Neuronal stem cell (in vitro differentiated cells): ENCODE measurements at regions not wholly inside any gene's neighbourhood (a gene's known extent, or its start where the extent isn't known, plus 50 kb on each side); places are given as distances from the start of the nearest gene placed in this dataset.

Source experiments
- DNase-seq: peaks from one replicate; pipeline ENCODE4 v3.0.0-alpha.2; 2013; ENCODE audit warnings: low spot score
- H2AFZ ChIP-seq: one replicate; pipeline ENCODE4 v1.6.1; 2013; ENCODE audit warnings: mild to moderate bottlenecking, low read length, inconsistent platforms
- H2AK5ac ChIP-seq: 2 replicates; pipeline ENCODE4 v1.6.1; 2013; ENCODE audit warnings: low read depth, mild to moderate bottlenecking, inconsistent platforms, low read length, moderate library complexity, mixed read lengths
- H2BK120ac ChIP-seq: 2 replicates; pipeline ENCODE4 v1.6.1; 2013; ENCODE audit warnings: low read depth, mild to moderate bottlenecking, inconsistent platforms, low read length, moderate library complexity, mixed read lengths
- H2BK12ac ChIP-seq: one replicate; pipeline ENCODE4 v1.6.1; 2013; ENCODE audit warnings: low read length, inconsistent platforms
- H2BK15ac ChIP-seq: 2 replicates; pipeline ENCODE4 v1.6.1; 2013; ENCODE audit warnings: mild to moderate bottlenecking, low read length, inconsistent platforms, mixed read lengths
- H2BK5ac ChIP-seq: one replicate; pipeline ENCODE4 v1.6.1; 2013; ENCODE audit warnings: inconsistent platforms, mild to moderate bottlenecking, low read length, moderate library complexity
- H3K14ac ChIP-seq: one replicate; pipeline ENCODE4 v1.6.1; 2013; ENCODE audit warnings: low read length, inconsistent platforms
- H3K18ac ChIP-seq: 2 replicates; pipeline ENCODE4 v1.6.1; 2013; ENCODE audit warnings: low read length, inconsistent platforms
- H3K23ac ChIP-seq: 2 replicates; pipeline ENCODE4 v1.6.1; 2013; ENCODE audit warnings: low read depth, mild to moderate bottlenecking, mixed read lengths, low read length, inconsistent platforms; ENCODE audit not compliant: poor library complexity
- H3K27ac ChIP-seq: replicated peaks from 3 replicates; pipeline ENCODE4 v1.5.1; 2013; ENCODE audit warnings: low read length, inconsistent platforms
- H3K27me3 ChIP-seq, 3 experiments: 2 replicates each; pipeline ENCODE4 v1.6.1; 2013; ENCODE audit warnings: low read length in 3 of 3, mild to moderate bottlenecking in 2 of 3, inconsistent platforms in 1 of 3, low read depth in 1 of 3, mixed read lengths in 1 of 3, moderate library complexity in 1 of 3; ENCODE audit not compliant: control insufficient read depth in 3 of 3, insufficient read depth in 3 of 3
- H3K36me3 ChIP-seq, 2 donors: replicated peaks in 1 of 2; 2 replicates each; pipeline ENCODE4 v1.6.1; 2013; ENCODE audit warnings: low read length in 2 of 2; ENCODE audit not compliant: control insufficient read depth in 2 of 2, insufficient read depth in 2 of 2
- H3K4ac ChIP-seq: 2 replicates; pipeline ENCODE4 v1.6.1; 2013; ENCODE audit warnings: inconsistent platforms, mild to moderate bottlenecking, low read length, moderate library complexity
- H3K4me1 ChIP-seq, 2 donors: 1 replicate in 1 of 2; 2 replicates in 1 of 2; pipeline ENCODE4 v1.6.1; 2013; ENCODE audit warnings: low read length in 2 of 2, low read depth in 1 of 2; ENCODE audit not compliant: control insufficient read depth in 2 of 2, insufficient read depth in 1 of 2
- H3K4me2 ChIP-seq: one replicate; pipeline ENCODE4 v1.6.1; 2013; ENCODE audit warnings: mild to moderate bottlenecking, low read length, inconsistent platforms; ENCODE audit not compliant: insufficient read depth, poor library complexity, severe bottlenecking
- H3K4me3 ChIP-seq, 2 donors: 2 replicates each; pipeline ENCODE4 v1.5.1; 2013; ENCODE audit warnings: low read length in 2 of 2, mild to moderate bottlenecking in 2 of 2, inconsistent platforms in 1 of 2, moderate library complexity in 1 of 2
- H3K79me1 ChIP-seq: one replicate; pipeline ENCODE4 v1.6.1; 2013; ENCODE audit warnings: low read depth, mild to moderate bottlenecking, inconsistent platforms, low read length, moderate library complexity
- H3K9ac ChIP-seq: one replicate; pipeline ENCODE4 v1.6.1; 2013; ENCODE audit warnings: mild to moderate bottlenecking, low read depth, low read length, inconsistent platforms; ENCODE audit not compliant: poor library complexity
- H3K9me3 ChIP-seq, 2 donors: replicated peaks in 1 of 2; 2 replicates each; pipeline versions ENCODE3 to v1.6.1; 2013; ENCODE audit warnings: low read length in 2 of 2, mild to moderate bottlenecking in 2 of 2, inconsistent platforms in 1 of 2, low read depth in 1 of 2, mixed read lengths in 1 of 2, moderate library complexity in 1 of 2; ENCODE audit not compliant: control insufficient read depth in 2 of 2, insufficient read depth in 1 of 2
- H4K8ac ChIP-seq: one replicate; pipeline ENCODE4 v1.6.1; 2013; ENCODE audit warnings: low read depth, mild to moderate bottlenecking, inconsistent platforms, low read length, moderate library complexity
- H4K91ac ChIP-seq: one replicate; pipeline ENCODE4 v1.6.1; 2013; ENCODE audit warnings: low read length, low read depth, mild to moderate bottlenecking, inconsistent platforms; ENCODE audit not compliant: poor library complexity
- WGBS, 2 donors: extraction: QIAGEN DNeasy Blood & Tissue Kit; methylation state at CpG; one replicate each; pipeline ENCODE4 v1.1.7; 2013; ENCODE audit warnings: missing lambda C conversion rate in 2 of 2, mixed read lengths in 1 of 2; ENCODE audit not compliant: insufficient read length in 2 of 2, insufficient replicate concordance in 1 of 2; ENCODE audit errors: extremely low coverage in 2 of 2; 5-methylcytosine and 5-hydroxymethylcytosine counted together

DNA sequence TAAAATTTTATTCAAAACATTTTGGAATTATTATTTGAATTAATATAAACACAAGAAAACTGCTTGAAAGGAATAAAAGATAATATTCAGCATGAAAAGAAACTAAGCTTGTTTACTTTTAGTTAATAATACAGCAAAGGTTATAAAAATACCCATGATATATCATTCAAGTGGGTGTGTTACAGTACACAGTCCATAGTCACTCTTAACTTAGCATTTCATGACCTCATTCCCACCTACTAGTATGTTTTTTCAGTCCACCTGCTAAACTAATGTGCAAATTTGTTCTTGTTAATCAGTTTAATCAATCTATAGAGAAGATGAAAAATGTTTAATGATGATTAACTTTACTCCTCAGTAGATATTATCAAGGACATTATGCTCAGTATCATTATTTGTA is 841.4 kb upstream of the EPHA7 start:
- H3K27me3 ChIP-seq = no peaks in the 10 kb centered on the region

DNA sequence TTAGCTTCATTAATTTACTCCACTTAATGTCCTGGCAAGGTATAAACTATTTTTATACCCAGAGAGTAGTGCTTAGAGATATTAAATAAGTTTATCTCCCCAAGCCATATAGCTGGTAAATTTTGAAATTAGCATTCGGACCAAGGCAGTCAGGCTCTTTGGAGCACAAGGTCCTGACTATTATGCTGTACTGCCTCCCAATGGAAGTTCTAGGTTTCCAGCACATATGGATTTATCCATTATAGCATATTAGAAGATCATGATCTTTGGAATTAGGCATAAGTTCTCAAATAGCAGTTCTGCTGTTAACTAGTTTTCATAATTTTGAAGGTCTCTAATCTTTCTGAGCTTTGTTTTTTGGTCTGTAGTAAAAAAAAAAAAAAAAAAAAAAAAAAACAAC is 835.3 kb upstream of the EPHA7 start:
- no peak overlapping the region for H2AK5ac ChIP-seq
- no peaks in the 10 kb centered on the region for H3K27me3 ChIP-seq
- no peak overlapping the region for H3K23ac ChIP-seq
- WGBS, 2 donors = no CpG with 5 or more reads among the region's 1 CpG
- no peak overlapping the region for H3K4me3 ChIP-seq
- no peak overlapping the region for H4K91ac ChIP-seq
- H2BK15ac ChIP-seq = no peak overlapping the region
- H3K27ac ChIP-seq = no peak overlapping the region
- H3K36me3 ChIP-seq = no peaks in the 10 kb centered on the region
- no peak overlapping the region for H2BK120ac ChIP-seq
- no peak overlapping the region for H3K9ac ChIP-seq
- H3K4me1 ChIP-seq = no peaks in the 10 kb centered on the region
- no peak overlapping the region for H3K18ac ChIP-seq
- H4K8ac ChIP-seq = no peak overlapping the region
- H2AFZ ChIP-seq = no peak overlapping the region
- H3K4ac ChIP-seq = no peak overlapping the region
- no peak overlapping the region for H3K4me2 ChIP-seq
- no peak overlapping the region for H3K14ac ChIP-seq
- no peak overlapping the region for H2BK12ac ChIP-seq
- DNase-seq = no peak
- no peaks in the 10 kb centered on the region for H3K9me3 ChIP-seq
- no peak overlapping the region for H2BK5ac ChIP-seq
- no peaks in the 10 kb centered on the region for H3K79me1 ChIP-seq

More for the DNA sequence above, 841.4 kb upstream of the EPHA7 start:
- Histone ChIP-seq H3K23ac (no peak overlapping the region), H2BK5ac (no peak overlapping the region), H2AK5ac (no peak overlapping the region), H3K4me2 (no peak overlapping the region), H2BK120ac (no peak overlapping the region), H3K27ac (no peak overlapping the region), H3K18ac (no peak overlapping the region), H3K4me3 (no peak overlapping the region), H2BK12ac (no peak overlapping the region), H3K36me3 (no peaks in the 10 kb centered on the region), H3K9me3 (no peaks in the 10 kb centered on the region), H3K4ac (no peak overlapping the region), H2AFZ (no peak overlapping the region), H3K4me1 (no peaks in the 10 kb centered on the region), H3K79me1 (no peaks in the 10 kb centered on the region), H2BK15ac (no peak overlapping the region), H4K8ac (no peak overlapping the region), H3K14ac (no peak overlapping the region), H4K91ac (no peak overlapping the region), H3K9ac (no peak overlapping the region)
- no peak for DNase-seq

DNA sequence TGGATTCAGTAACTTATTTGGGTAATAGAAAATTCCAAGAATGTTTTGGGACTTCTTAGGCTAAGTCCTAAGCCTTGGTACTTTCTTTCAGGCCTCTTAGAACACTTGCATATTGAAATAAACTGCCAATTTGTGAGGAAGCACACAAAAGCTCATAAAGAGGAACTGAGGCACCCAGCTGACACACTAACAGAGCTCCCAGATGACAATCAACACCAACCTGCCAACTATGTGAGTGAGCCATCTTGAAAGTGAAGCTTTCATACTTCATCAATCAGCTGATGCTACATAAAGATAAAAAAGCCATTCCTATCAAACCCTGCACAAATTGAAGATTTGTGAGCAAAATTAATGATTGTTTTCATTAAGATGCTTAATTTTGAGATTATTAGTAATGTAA is 832.5 kb upstream of the EPHA7 start:
- Histone ChIP-seq H2BK15ac (no peak overlapping the region), H3K27me3 (no peaks in the 10 kb centered on the region), H3K79me1 (no peaks in the 10 kb centered on the region), H2AK5ac (no peak overlapping the region), H3K27ac (no peak overlapping the region), H4K8ac (no peak overlapping the region), H3K9ac (no peak overlapping the region), H2BK120ac (no peak overlapping the region), H3K4me3 (no peak overlapping the region), H4K91ac (no peak overlapping the region), H3K23ac (no peak overlapping the region), H3K4ac (no peak overlapping the region), H3K9me3 (no peaks in the 10 kb centered on the region), H2BK5ac (no peak overlapping the region), H2AFZ (no peak overlapping the region), H3K18ac (no peak overlapping the region), H3K36me3 (no peaks in the 10 kb centered on the region), H3K4me2 (no peak overlapping the region), H3K4me1 (no peaks in the 10 kb centered on the region), H3K14ac (no peak overlapping the region), H2BK12ac (no peak overlapping the region)
- DNase-seq = no peak

DNA sequence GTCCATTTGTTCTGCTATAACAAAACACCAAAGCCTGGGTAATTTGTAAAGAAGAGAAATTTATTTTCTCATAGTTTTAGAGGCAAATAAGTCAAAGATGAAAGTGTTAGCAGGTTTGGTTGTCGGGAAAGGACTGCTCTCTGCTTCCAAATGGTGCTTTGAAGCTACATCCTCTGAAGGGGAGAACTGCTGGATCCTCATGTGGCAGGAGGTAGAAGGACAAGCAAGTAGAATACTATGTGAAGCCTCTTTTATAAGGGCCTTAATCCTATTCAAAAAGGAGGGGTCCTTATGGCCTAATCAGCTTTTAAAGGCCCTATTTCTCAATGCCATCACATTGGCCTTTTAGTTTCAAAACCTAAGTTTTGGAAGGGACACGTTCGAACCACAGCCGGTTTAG is 826.0 kb upstream of the EPHA7 start:
- H3K4me3 ChIP-seq = no peak overlapping the region
- H3K79me1 ChIP-seq = no peaks in the 10 kb centered on the region
- WGBS, 2 donors = no CpG with 5 or more reads among the region's 4 CpGs
- H3K23ac ChIP-seq = no peak overlapping the region
- no peak overlapping the region for H2AFZ ChIP-seq
- H2AK5ac ChIP-seq = no peak overlapping the region
- no peak overlapping the region for H3K4ac ChIP-seq
- no peak overlapping the region for H2BK5ac ChIP-seq
- no peaks in the 10 kb centered on the region for H3K27me3 ChIP-seq
- H2BK120ac ChIP-seq = no peak overlapping the region
- no peak overlapping the region for H4K91ac ChIP-seq
- H4K8ac ChIP-seq = no peak overlapping the region
- H3K9me3 ChIP-seq = peaks cover 0 to 3% of the 10 kb centered on the region in 2 donors
- no peak overlapping the region for H2BK12ac ChIP-seq
- H3K27ac ChIP-seq = no peak overlapping the region
- no peak overlapping the region for H3K9ac ChIP-seq
- no peak for DNase-seq
- no peak overlapping the region for H3K18ac ChIP-seq
- H3K4me2 ChIP-seq = no peak overlapping the region
- H3K14ac ChIP-seq = no peak overlapping the region
- H2BK15ac ChIP-seq = no peak overlapping the region
- no peaks in the 10 kb centered on the region for H3K4me1 ChIP-seq
- no peaks in the 10 kb centered on the region for H3K36me3 ChIP-seq
